Thyroid gland (tissue), 4 donors: ENCODE measurements at regions not wholly inside any gene's neighbourhood (a gene's known extent, or its start where the extent isn't known, plus 50 kb on each side); places are given as distances from the start of the nearest gene placed in this dataset.

Experiments
- POLR2A ChIP-seq, 2 donors: fragments of 450-650 bp; IDR thresholded peaks; one replicate each; pipeline ENCODE4 v1.6.1; 2017; ENCODE audit warnings: antibody characterized with exemption in 2 of 2, mild to moderate bottlenecking in 2 of 2, moderate library complexity in 1 of 2
- TF ChIP-seq, protein P1 (sequence below), 6 experiments: fragments of 200-600 bp in 3 of 6; fragments of 450-650 bp in 3 of 6; sonication (generic) in 3 of 6; IDR thresholded peaks; one replicate each; pipeline ENCODE4 v1.5.1; 2016 to 2019; ENCODE audit warnings: antibody characterized with exemption in 6 of 6, mild to moderate bottlenecking in 2 of 6, inconsistent platforms in 1 of 6, moderate library complexity in 1 of 6

DNA sequence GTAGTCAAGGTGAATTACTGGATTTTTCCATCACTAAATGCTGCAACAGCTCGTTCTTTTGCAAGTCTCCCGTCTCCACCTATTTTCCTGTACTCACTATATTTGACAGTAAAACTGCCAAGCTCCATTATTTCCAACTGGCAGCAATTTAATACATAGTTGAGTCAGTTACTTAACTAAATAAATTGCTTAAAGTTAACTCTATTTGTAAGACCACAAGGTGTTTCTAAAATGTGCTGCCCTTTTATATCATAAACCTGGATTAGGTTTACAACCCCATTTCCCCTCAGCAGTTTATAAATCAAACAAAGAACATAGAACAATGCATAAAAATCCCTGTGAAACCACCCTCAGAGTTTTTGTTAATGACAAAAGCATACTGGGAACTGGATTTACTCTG lies 211.4 kb upstream of the DPH6 start:
- TF ChIP-seq, protein P1, sequence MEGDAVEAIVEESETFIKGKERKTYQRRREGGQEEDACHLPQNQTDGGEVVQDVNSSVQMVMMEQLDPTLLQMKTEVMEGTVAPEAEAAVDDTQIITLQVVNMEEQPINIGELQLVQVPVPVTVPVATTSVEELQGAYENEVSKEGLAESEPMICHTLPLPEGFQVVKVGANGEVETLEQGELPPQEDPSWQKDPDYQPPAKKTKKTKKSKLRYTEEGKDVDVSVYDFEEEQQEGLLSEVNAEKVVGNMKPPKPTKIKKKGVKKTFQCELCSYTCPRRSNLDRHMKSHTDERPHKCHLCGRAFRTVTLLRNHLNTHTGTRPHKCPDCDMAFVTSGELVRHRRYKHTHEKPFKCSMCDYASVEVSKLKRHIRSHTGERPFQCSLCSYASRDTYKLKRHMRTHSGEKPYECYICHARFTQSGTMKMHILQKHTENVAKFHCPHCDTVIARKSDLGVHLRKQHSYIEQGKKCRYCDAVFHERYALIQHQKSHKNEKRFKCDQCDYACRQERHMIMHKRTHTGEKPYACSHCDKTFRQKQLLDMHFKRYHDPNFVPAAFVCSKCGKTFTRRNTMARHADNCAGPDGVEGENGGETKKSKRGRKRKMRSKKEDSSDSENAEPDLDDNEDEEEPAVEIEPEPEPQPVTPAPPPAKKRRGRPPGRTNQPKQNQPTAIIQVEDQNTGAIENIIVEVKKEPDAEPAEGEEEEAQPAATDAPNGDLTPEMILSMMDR (IDR thresholded peaks at IDR 0.05): no peak
- no peak for TF ChIP-seq POLR2A (IDR thresholded peaks at IDR 0.05)
